ENCODE measurements at regions not wholly inside any gene's neighbourhood (a gene's known extent, or its start where the extent isn't known, plus 50 kb on each side); places are given as distances from the start of the nearest gene placed in this dataset.

- TF ChIP-seq ZNF274 (IDR thresholded peaks at IDR 0.05; ENCODE audit: low read length) (no peak), ZNF274 (tag by site-specific recombination; IDR thresholded peaks at IDR 0.05; ENCODE audit: borderline replicate concordance) (no peak), ZNF239 (tag by site-specific recombination; IDR thresholded peaks at IDR 0.05) (no peak), ZFP41 (tag by site-specific recombination; IDR thresholded peaks at IDR 0.05; ENCODE audit: borderline replicate concordance) (no peak), ZNF292 (tag by site-specific recombination; IDR thresholded peaks at IDR 0.05; ENCODE audit: borderline replicate concordance, low read depth) (no peak), ZBTB10 (tag by site-specific recombination; IDR thresholded peaks at IDR 0.05) (no peak), TCF7L2 (IDR thresholded peaks at IDR 0.05; ENCODE audit: borderline replicate concordance, low read depth, low read length) (no peak)
These were observed 131.5 kb upstream of the ACVR2A start for GRCh38 chr2:147713349-147713748.

GRCh38 chr2:147712051-147712450 is 132.8 kb upstream of the ACVR2A start:
- no peaks in the 10 kb centered on the region for H3K4me1 ChIP-seq (ENCODE audit: control insufficient read depth, insufficient read depth, low read length)
- H3K4me3 ChIP-seq (ENCODE audit: low read depth, low read length): no peak overlapping the region
- TF ChIP-seq ZFP41 (tag by site-specific recombination; IDR thresholded peaks at IDR 0.05; ENCODE audit: borderline replicate concordance): no peak
- no peak overlapping the region for H3K27ac ChIP-seq (ENCODE audit: extremely low read depth, low read depth, low read length)
- no peaks in the 10 kb centered on the region for H3K9me3 ChIP-seq (ENCODE audit: control insufficient read depth, insufficient read depth, low read depth, low read length)
- CTCF ChIA-PET: interaction anchor here (0.6 kb wide), 1 partner anchor 15 kb away, joined by 3 read pairs; no protein-coding TSS in a partner anchor
- POLR2A ChIA-PET: no interaction called here
- H3K36me3 ChIP-seq (ENCODE audit: control insufficient read depth in 2 of 2, insufficient read depth in 1 of 2, low read length in 2 of 2): no peaks in the 10 kb centered on the region

More at GRCh38 chr2:147713349-147713748, 131.5 kb upstream of the ACVR2A start:
- H3K27ac ChIP-seq (ENCODE audit: extremely low read depth, low read depth, low read length): no peak overlapping the region
- H3K9me3 ChIP-seq (ENCODE audit: control insufficient read depth, insufficient read depth, low read depth, low read length): no peaks in the 10 kb centered on the region
- ChIA-PET POLR2A (no interaction called here), CTCF (no interaction called here)
- no peaks in the 10 kb centered on the region for H3K4me1 ChIP-seq (ENCODE audit: control insufficient read depth, insufficient read depth, low read length)
- no peak overlapping the region for H3K4me3 ChIP-seq (ENCODE audit: low read depth, low read length)
- no peaks in the 10 kb centered on the region for H3K36me3 ChIP-seq (ENCODE audit: control insufficient read depth in 2 of 2, insufficient read depth in 1 of 2, low read length in 2 of 2)

GRCh38 chr2:147711031-147711430 is 133.8 kb upstream of the ACVR2A start:
- Histone ChIP-seq H3K27ac (ENCODE audit: extremely low read depth, low read depth, low read length) (no peak overlapping the region), H3K9me3 (ENCODE audit: control insufficient read depth, insufficient read depth, low read depth, low read length) (no peaks in the 10 kb centered on the region), H3K4me1 (ENCODE audit: control insufficient read depth, insufficient read depth, low read length) (no peaks in the 10 kb centered on the region), H3K36me3 (ENCODE audit: control insufficient read depth in 2 of 2, insufficient read depth in 1 of 2, low read length in 2 of 2) (no peaks in the 10 kb centered on the region), H3K4me3 (ENCODE audit: low read depth, low read length) (no peak overlapping the region)
- TF ChIP-seq SP7 (tag by site-specific recombination; IDR thresholded peaks at IDR 0.05) (no peak), SETDB1 (IDR thresholded peaks at IDR 0.05; ENCODE audit: insufficient read length, low read length) (no peak), ZNF837 (tag by site-specific recombination; IDR thresholded peaks at IDR 0.05) (no peak), ELK4 (IDR thresholded peaks at IDR 0.05; ENCODE audit: borderline replicate concordance, low read depth, low read length) (no peak), ZNF223 (tag by site-specific recombination; IDR thresholded peaks at IDR 0.05) (no peak), PRDM4 (tag by site-specific recombination; IDR thresholded peaks at IDR 0.05) (no peak), REST (tag by site-specific recombination; IDR thresholded peaks at IDR 0.05) (no peak)
- CTCF ChIA-PET: no interaction called here
- POLR2A ChIA-PET: no interaction called here

Measured in HEK293 (cell line).